Epithelial cell of esophagus (primary cell): ENCODE measurements at regions not wholly inside any gene's neighbourhood (a gene's known extent, or its start where the extent isn't known, plus 50 kb on each side); places are given as distances from the start of the nearest gene placed in this dataset.

Source experiments
- DNase-seq: peaks from one replicate; pipeline ENCODE4 v3.0.0; 2010; ENCODE audit warnings: low read depth
- H3K4me3 ChIP-seq: 2 replicates; pipeline ENCODE4 v1.5.1; 2011; ENCODE audit warnings: mild to moderate bottlenecking, low read length, control low read depth
- CTCF ChIP-seq: IDR thresholded peaks from 2 replicates; pipeline ENCODE4 v1.5.1; 2011; ENCODE audit warnings: low read depth, mild to moderate bottlenecking, low read length, control low read depth, inconsistent platforms; ENCODE audit not compliant: insufficient read depth; ENCODE audit errors: missing control alignments

GRCh38 chr15:94177112-94177511 lies 54.2 kb upstream of the MCTP2 start:
- H3K4me3 ChIP-seq: no peak overlapping the region
- peak; percentile 72 for DNase-seq
- TF ChIP-seq CTCF: no peak

- TF ChIP-seq CTCF: no peak
Measured at GRCh38 chr15:94175420-94175819, 55.9 kb upstream of the MCTP2 start.

GRCh38 chr15:94174399-94174802 lies 57.0 kb upstream of the MCTP2 start:
- no peak for TF ChIP-seq CTCF
- H3K4me3 ChIP-seq: no peak overlapping the region
- DNase-seq: peak; percentile 89

More at GRCh38 chr15:94175420-94175819, 55.9 kb upstream of the MCTP2 start:
- peak; percentile 25 for DNase-seq
- no peak overlapping the region for H3K4me3 ChIP-seq

GRCh38 chr15:94168250-94168649 lies 63.1 kb upstream of the MCTP2 start:
- H3K4me3 ChIP-seq: no peak overlapping the region
- peak; percentile 13 for DNase-seq

GRCh38 chr15:94164971-94165370 lies 66.4 kb upstream of the MCTP2 start:
- no peak for TF ChIP-seq CTCF
- no peak for DNase-seq
- H3K4me3 ChIP-seq: no peak overlapping the region

More at GRCh38 chr15:94168250-94168649, 63.1 kb upstream of the MCTP2 start:
- peak; percentile 36 for TF ChIP-seq CTCF

GRCh38 chr15:94164202-94164807 lies 67.1 kb upstream of the MCTP2 start:
- H3K4me3 ChIP-seq: no peak overlapping the region
- TF ChIP-seq CTCF: peak; percentile 88
- peak; percentile 70 for DNase-seq

- no peak for TF ChIP-seq CTCF
- no peak for DNase-seq
- no peak overlapping the region for H3K4me3 ChIP-seq
Measured at GRCh38 chr15:94162939-94163338, 68.4 kb upstream of the MCTP2 start.
